HuH-7.5 (cell line): ENCODE measurements at regions not wholly inside any gene's neighbourhood (a gene's known extent, or its start where the extent isn't known, plus 50 kb on each side); places are given as distances from the start of the nearest gene placed in this dataset.
"Not testable (repeated sequence)": the region's sequence is repeated elsewhere in the genome, so short reads cannot be mapped to it uniquely, and the experiment has no call there.

Source experiments
- DNase-seq: peaks from one replicate; pipeline ENCODE4 v3.0.0; 2011; ENCODE audit warnings: low spot score

- no peak for DNase-seq
Observed at GRCh38 chr2:207409517-207409916, 120.2 kb upstream of the CREB1 start.

- DNase-seq = no peak
Observed at GRCh38 chr2:207412787-207413310, 116.9 kb upstream of the CREB1 start.

GRCh38 chr2:207413376-207413907 is 116.3 kb upstream of the CREB1 start:
- no peak for DNase-seq

GRCh38 chr2:207416111-207416510 is 113.7 kb upstream of the CREB1 start:
- no peak for DNase-seq

- DNase-seq = no peak
Observed at GRCh38 chr2:207416900-207417299, 112.9 kb upstream of the CREB1 start.

GRCh38 chr2:207417301-207417718 is 112.5 kb upstream of the CREB1 start:
- DNase-seq = no peak

- DNase-seq = no peak
Observed at GRCh38 chr2:207418419-207418818, 111.3 kb upstream of the CREB1 start.

- DNase-seq = no peak
Observed at GRCh38 chr2:207419331-207419730, 110.4 kb upstream of the CREB1 start.

GRCh38 chr2:207421671-207422070 is 108.1 kb upstream of the CREB1 start:
- no peak for DNase-seq

- no peak for DNase-seq
Observed at GRCh38 chr2:207422380-207422779, 107.4 kb upstream of the CREB1 start.

- DNase-seq = no peak
Observed at GRCh38 chr2:207423886-207424285, 105.9 kb upstream of the CREB1 start.

- no peak for DNase-seq
Observed at GRCh38 chr2:207427986-207428385, 101.8 kb upstream of the CREB1 start.

- DNase-seq = no peak
Observed at GRCh38 chr2:207428573-207428972, 101.2 kb upstream of the CREB1 start.

- no peak for DNase-seq
Observed at GRCh38 chr2:207432453-207432852, 97.3 kb upstream of the CREB1 start.

- no peak for DNase-seq
Observed at GRCh38 chr2:207434306-207434705, 95.5 kb upstream of the CREB1 start.

GRCh38 chr2:207434899-207435465 is 94.8 kb upstream of the CREB1 start:
- DNase-seq = no peak

- no peak for DNase-seq
Observed at GRCh38 chr2:207437136-207437523, 92.6 kb upstream of the CREB1 start.

GRCh38 chr2:207437524-207438143 is 92.1 kb upstream of the CREB1 start:
- DNase-seq = no peak

- DNase-seq = no peak
Observed at GRCh38 chr2:207438414-207439126, 91.2 kb upstream of the CREB1 start.

- DNase-seq = not testable (repeated sequence)
Observed at GRCh38 chr2:207439881-207440280, 89.9 kb upstream of the CREB1 start.

- DNase-seq = no peak
Observed at GRCh38 chr2:207444756-207445155, 85.0 kb upstream of the CREB1 start.

GRCh38 chr2:207446653-207447052 is 83.1 kb upstream of the CREB1 start:
- no peak for DNase-seq

GRCh38 chr2:207448006-207448405 is 81.8 kb upstream of the CREB1 start:
- no peak for DNase-seq
